Chondrocyte (in vitro differentiated cells): ENCODE measurements at regions not wholly inside any gene's neighbourhood (a gene's known extent, or its start where the extent isn't known, plus 50 kb on each side); places are given as distances from the start of the nearest gene placed in this dataset.

Experiments used
- DNase-seq: peaks from one replicate; pipeline ENCODE4 v3.0.0; 2021; ENCODE audit warnings: mixed read lengths, low spot score
- H3K27ac Mint-ChIP-seq: one replicate; pipeline ENCODE4 v1.8.0; 2021; ENCODE audit warnings: mild to moderate bottlenecking, moderate library complexity, mixed read lengths; ENCODE audit not compliant: unreplicated experiment
- H3K27me3 Mint-ChIP-seq: 2 replicates; pipeline ENCODE4 v1.8.0; 2021; ENCODE audit warnings: low read depth, mixed read lengths
- H3K36me3 Mint-ChIP-seq: 2 replicates; pipeline ENCODE4 v1.8.0; 2021; ENCODE audit warnings: low read depth, mixed read lengths
- H3K4me1 Mint-ChIP-seq: 2 replicates; pipeline ENCODE4 v1.8.0; 2021; ENCODE audit warnings: low read depth, mild to moderate bottlenecking, mixed read lengths
- H3K4me3 Mint-ChIP-seq: one replicate; pipeline ENCODE4 v1.8.0; 2021; ENCODE audit warnings: mild to moderate bottlenecking, moderate library complexity, mixed read lengths; ENCODE audit not compliant: unreplicated experiment
- H3K9me3 Mint-ChIP-seq: 2 replicates; pipeline ENCODE4 v1.8.0; 2021; ENCODE audit warnings: low read depth, mixed read lengths
- TF ChIP-seq, protein P1 (sequence below): fragments of 200-600 bp; sonication (generic); IDR thresholded peaks from 2 replicates; pipeline ENCODE4 v1.5.0; 2021; ENCODE audit warnings: antibody characterized with exemption, mild to moderate bottlenecking, moderate library complexity

- no peaks in the 10 kb centered on the region for H3K4me1 Mint-ChIP-seq
- no peak overlapping the region for H3K27ac Mint-ChIP-seq
- no peak for DNase-seq
- no peaks in the 10 kb centered on the region for H3K27me3 Mint-ChIP-seq
- TF ChIP-seq, protein P1, sequence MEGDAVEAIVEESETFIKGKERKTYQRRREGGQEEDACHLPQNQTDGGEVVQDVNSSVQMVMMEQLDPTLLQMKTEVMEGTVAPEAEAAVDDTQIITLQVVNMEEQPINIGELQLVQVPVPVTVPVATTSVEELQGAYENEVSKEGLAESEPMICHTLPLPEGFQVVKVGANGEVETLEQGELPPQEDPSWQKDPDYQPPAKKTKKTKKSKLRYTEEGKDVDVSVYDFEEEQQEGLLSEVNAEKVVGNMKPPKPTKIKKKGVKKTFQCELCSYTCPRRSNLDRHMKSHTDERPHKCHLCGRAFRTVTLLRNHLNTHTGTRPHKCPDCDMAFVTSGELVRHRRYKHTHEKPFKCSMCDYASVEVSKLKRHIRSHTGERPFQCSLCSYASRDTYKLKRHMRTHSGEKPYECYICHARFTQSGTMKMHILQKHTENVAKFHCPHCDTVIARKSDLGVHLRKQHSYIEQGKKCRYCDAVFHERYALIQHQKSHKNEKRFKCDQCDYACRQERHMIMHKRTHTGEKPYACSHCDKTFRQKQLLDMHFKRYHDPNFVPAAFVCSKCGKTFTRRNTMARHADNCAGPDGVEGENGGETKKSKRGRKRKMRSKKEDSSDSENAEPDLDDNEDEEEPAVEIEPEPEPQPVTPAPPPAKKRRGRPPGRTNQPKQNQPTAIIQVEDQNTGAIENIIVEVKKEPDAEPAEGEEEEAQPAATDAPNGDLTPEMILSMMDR: no peak
- H3K9me3 Mint-ChIP-seq: no peaks in the 10 kb centered on the region
- no peak overlapping the region for H3K4me3 Mint-ChIP-seq
- H3K36me3 Mint-ChIP-seq: no peaks in the 10 kb centered on the region
Measured at GRCh38 chr13:47723898-47724297, 277.2 kb downstream of the SUCLA2 start.

DNA sequence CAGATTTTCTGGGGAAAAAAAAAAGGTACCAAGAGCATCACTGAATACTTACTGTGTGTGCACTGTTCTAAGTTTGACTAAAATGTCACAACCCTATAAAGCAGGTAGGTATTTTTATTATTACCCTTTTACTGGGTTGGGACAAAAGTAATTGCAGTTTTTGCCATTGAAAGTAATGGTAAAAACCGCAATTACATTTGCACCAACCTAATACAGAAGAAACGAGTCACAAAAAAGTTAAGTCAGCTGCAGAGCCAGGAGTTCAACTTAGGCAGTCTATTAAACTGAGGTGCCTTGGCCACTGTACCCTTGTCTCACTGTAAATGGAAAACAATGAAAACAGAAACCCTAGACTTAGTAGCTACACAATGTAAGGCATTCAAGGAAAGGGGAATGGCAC, 281.9 kb downstream of the SUCLA2 start:
- Mint-ChIP-seq H3K36me3 (no peaks in the 10 kb centered on the region), H3K4me3 (no peak overlapping the region), H3K27ac (no peak overlapping the region), H3K27me3 (no peaks in the 10 kb centered on the region), H3K9me3 (no peaks in the 10 kb centered on the region), H3K4me1 (no peaks in the 10 kb centered on the region)
- no peak for DNase-seq
- TF ChIP-seq, protein P1: no peak

- no peak overlapping the region for H3K27ac Mint-ChIP-seq
- H3K4me3 Mint-ChIP-seq: no peak overlapping the region
Measured at GRCh38 chr13:47718556-47718955, 282.5 kb downstream of the SUCLA2 start.

GRCh38 chr13:47708386-47708785, 292.7 kb downstream of the SUCLA2 start:
- Mint-ChIP-seq H3K9me3 (peaks cover 10% of the 10 kb centered on the region), H3K36me3 (no peaks in the 10 kb centered on the region), H3K4me3 (no peak overlapping the region)

More at GRCh38 chr13:47718556-47718955, 282.5 kb downstream of the SUCLA2 start:
- DNase-seq: no peak
- TF ChIP-seq, protein P1: no peak
- no peaks in the 10 kb centered on the region for H3K4me1 Mint-ChIP-seq
- no peaks in the 10 kb centered on the region for H3K9me3 Mint-ChIP-seq
- H3K36me3 Mint-ChIP-seq: no peaks in the 10 kb centered on the region
- H3K27me3 Mint-ChIP-seq: no peaks in the 10 kb centered on the region

GRCh38 chr13:47707414-47707813, 293.7 kb downstream of the SUCLA2 start:
- Mint-ChIP-seq H3K36me3 (no peaks in the 10 kb centered on the region), H3K4me1 (no peaks in the 10 kb centered on the region), H3K4me3 (no peak overlapping the region), H3K27me3 (peaks cover 2% of the 10 kb centered on the region), H3K9me3 (peaks cover 10% of the 10 kb centered on the region), H3K27ac (no peak overlapping the region)
- TF ChIP-seq, protein P1: no peak
- no peak for DNase-seq

More at GRCh38 chr13:47708386-47708785, 292.7 kb downstream of the SUCLA2 start:
- no peak overlapping the region for H3K27ac Mint-ChIP-seq
- no peak for DNase-seq
- peaks cover 2% of the 10 kb centered on the region for H3K27me3 Mint-ChIP-seq
- TF ChIP-seq, protein P1: no peak
- H3K4me1 Mint-ChIP-seq: no peaks in the 10 kb centered on the region
